HUDEP-2 (cell line): ENCODE measurements at regions not wholly inside any gene's neighbourhood (a gene's known extent, or its start where the extent isn't known, plus 50 kb on each side); places are given as distances from the start of the nearest gene placed in this dataset.

Experiments used
- DNase-seq, 76 experiments: peaks; one replicate each; lab custom pipeline; 2025; ENCODE audit not compliant: unreplicated experiment in 76 of 76; lab: John Stamatoyannopoulos, UW

DNA sequence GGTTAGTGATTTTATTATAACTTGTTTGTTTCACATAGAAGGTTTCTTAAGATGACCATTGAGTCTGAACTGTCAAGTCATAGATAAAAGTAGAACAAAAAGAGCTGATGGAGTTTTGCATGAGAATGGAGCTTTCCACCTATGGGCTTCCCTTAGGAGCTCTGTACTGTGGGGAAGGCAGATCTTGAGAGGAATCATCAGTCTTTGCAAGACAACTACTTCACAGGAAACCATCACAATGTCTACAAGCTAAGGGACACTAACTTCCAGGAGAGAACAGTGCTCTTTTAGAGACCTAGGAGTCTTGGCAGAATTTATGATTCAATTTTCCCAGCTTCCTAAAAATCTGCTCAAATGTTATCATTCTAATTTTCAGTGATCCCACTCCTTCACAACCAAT lies 78.2 kb downstream of the FBXO5 start:
- DNase-seq = no peak

DNA sequence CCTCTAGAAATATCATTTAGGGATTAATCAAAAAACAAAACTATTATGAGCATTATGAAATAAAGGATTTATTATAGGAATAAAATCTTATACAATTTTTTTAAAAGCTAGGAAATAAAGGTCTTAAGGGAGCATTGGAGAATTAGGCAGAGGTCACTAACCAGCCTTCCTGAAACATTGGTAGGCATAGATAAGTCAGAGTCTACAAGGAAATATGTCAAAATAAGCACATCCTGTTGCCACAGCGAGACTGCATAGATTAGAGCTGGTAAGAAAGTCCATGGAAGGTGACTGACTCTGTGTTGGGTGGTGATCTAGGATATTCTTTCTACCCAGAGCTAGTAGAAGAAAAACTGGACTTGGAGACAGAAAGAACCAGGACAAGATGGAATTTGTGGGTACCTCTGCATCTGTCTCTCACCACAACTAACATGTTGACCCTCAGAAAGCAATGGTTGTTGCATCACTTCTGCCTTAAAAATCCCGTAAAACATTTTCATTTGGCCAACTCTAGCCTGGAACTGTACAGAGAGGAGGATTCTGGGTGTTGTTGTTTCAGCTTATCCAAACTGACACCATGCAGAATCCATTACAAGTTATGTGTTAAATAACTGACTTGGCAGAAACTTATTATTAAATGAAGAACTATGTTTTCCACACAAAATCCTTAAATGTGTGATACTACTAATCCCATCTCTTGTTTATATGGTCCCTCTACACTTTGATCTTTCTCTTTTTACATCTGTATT lies 77.1 kb downstream of the FBXO5 start:
- no peak for DNase-seq

DNA sequence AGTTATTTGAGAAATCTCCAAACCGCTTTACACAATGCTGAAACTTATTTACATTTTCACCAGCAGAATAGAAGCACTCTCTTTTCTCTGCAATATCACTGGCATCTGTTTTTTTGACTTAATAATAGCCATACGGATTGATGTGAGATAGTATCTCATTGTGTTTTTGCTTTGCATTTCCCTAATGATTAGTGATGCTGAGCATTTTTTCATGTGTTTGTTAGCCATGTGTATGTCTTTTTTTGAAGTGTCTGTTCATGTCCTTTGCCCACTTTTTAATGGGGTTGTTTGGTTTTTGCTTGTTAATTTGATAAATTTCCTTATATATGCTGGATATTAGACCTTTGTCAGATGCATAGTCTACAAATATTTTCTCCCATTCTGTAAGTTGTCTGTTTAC lies 73.6 kb downstream of the FBXO5 start:
- DNase-seq = no peak

DNA sequence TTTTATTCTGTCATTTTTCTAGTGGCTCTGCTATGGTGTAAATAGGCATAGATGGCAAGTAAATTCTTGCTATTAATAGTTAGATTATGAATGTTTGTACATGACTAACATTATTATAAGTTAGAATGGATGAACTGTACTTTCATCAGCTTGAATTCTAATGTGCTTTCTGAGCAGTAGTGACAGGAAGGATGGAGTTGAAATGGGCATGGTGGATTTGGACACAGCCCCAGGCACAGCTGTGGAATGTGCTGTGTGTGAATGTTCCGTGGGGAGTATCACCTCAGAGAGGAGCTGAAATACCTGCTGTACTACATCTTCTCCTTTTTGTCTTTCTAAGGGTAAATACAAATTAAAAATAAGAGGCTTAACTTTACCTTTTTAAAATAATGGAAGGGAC lies 66.8 kb downstream of the FBXO5 start:
- no peak for DNase-seq

DNA sequence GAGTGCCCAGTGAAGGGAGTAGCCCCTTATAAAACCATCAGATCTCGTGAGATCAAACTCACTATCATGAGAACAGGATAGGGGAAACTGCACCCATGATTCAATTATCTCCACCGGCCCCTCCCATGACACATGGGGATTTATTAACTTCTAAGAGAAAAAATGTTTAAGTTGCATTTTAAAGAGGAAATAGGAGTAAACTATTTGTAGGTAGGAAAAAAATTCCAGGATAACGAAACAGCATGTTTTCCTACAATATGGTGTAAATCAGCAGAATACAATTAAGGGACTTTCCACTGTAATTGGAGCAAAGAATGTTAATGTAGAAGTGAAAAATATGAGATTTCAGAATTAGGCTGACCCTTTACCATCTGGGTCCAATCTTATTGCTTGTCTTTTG lies 63.9 kb downstream of the FBXO5 start:
- no peak for DNase-seq

DNA sequence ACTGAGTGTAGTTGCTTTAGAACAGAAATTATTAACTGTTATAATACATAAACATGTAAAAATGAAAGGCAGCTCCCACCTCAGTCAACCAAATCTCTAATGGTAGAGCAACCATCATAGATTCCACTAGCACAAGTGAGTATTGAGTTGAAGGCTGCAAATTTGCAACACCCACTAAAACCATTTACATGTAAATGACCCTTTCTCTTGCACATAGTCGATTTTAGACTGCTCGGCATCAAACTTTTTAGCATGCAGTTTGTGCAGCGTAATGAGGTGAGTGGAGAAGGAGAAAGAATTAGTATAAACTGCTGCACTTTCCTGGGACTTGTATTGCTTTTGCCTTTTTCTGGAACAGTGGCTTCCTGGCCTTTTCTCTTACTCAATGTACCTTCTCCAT lies 62.8 kb downstream of the FBXO5 start:
- DNase-seq = no peak
